NCI-H510A (cell line): ENCODE measurements at regions not wholly inside any gene's neighbourhood (a gene's known extent, or its start where the extent isn't known, plus 50 kb on each side); places are given as distances from the start of the nearest gene placed in this dataset.
"Not testable (repeated sequence)": the region's sequence is repeated elsewhere in the genome, so short reads cannot be mapped to it uniquely, and the experiment has no call there.

Experiments used
- DNase-seq: peaks from one replicate; lab custom pipeline; 2025; lab: John Stamatoyannopoulos, UW

GRCh38 chr6:150496629-150497028 is 103.1 kb upstream of the PLEKHG1 start:
- no peak for DNase-seq

- DNase-seq: no peak
Measured at GRCh38 chr6:150499882-150500312, 99.8 kb upstream of the PLEKHG1 start.

- not testable (repeated sequence) for DNase-seq
Measured at GRCh38 chr6:150500568-150500967, 99.1 kb upstream of the PLEKHG1 start.

- no peak for DNase-seq
Measured at GRCh38 chr6:150503041-150503440, 96.6 kb upstream of the PLEKHG1 start.

GRCh38 chr6:150503586-150504339 is 95.9 kb upstream of the PLEKHG1 start:
- no peak for DNase-seq

- DNase-seq: not testable (repeated sequence)
Measured at GRCh38 chr6:150507361-150507760, 92.3 kb upstream of the PLEKHG1 start.

GRCh38 chr6:150510576-150510975 is 89.1 kb upstream of the PLEKHG1 start:
- DNase-seq: no peak

DNA sequence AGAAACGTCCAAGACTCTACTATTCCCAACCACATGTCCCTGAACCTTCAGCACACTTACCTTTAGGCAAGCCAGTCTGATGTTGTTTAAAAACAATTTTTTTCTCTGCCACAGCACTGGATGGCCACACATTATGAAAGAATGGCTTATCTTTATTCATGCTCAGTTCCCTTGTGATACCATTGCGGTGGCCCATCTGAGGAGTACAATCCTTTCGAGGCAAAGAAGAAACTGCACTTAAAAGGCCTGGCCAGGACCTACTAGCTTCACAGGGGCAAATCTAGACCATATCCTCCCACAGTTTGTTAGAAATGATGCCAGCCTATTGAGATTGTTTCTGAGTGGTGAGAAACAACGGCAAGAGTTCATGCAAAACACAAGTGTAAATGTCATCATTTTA is 88.4 kb upstream of the PLEKHG1 start:
- DNase-seq: no peak

GRCh38 chr6:150514806-150515380 is 84.8 kb upstream of the PLEKHG1 start:
- DNase-seq: peak; percentile 47

DNA sequence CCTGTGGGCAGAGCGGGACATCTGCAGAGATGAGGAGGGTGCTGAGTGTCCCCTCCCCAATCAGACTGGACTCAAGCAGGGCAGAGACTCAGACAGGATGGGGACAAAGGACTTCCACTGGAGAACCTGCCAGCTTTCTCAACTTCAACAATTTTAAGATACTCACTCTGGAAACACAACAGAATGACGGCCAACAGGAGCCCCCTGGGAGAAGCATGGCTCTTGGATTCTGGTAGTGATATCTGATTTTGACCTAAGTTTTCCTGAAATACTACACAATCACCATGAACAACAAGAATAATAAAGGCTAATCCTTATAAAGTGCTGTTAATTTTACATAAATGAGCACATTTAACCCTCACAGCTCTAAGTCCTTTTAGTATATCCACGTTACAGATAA is 83.5 kb upstream of the PLEKHG1 start:
- no peak for DNase-seq

DNA sequence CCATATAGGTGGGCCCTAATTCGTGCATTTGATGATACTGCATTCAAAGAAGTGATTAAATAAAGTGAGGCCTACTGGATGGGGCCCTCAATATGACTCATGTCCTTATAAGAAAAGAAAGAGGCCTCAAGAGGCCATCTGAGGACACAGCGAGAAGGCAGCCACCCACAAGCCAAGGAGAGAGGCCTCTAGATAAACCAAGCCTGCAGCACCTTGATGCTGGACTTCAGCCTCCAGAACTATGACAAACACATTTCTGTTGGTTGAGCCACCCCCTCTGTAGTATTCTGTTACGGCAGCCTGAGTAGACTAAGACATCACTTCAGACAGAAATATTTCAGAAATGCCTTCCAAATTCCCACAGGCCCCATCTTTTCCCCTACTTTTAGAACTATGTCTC is 82.5 kb upstream of the PLEKHG1 start:
- no peak for DNase-seq

DNA sequence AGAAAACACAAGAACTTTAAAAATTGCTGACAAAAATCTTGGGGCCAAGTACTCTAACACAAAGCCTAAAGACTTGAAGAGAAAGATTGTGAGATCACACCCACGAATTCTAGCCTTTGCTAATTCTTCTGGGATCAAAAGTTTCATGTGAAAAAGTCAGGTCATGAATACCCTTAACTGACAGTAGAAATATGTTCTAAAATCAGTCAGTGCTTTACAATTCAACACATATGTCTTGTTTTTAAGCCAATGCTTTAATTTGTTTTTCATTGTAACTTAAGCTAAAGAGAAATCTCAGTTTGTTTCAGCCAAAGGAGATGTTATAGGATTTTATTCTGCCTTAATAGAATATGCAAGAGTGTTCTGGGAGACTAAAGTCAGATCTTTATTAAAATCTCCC is 78.2 kb upstream of the PLEKHG1 start:
- no peak for DNase-seq

DNA sequence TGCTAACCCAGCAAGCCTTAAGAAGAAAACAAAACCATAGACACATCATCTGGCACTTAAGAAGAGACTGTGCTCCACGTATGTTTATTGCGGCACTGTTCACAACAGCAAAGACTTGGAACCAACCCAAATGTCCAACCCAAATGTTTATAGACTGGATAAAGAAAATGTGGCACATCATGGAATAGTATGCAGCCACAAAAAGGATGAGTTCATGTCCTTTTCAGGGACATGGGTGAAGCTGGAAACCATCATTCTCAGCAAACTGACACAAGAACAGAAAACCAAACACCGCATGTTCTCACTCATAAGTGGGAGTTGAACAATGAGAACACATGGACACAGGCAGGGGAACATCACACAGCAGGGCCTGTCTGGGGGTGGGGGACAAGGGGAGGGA is 76.5 kb upstream of the PLEKHG1 start:
- DNase-seq: not testable (repeated sequence)

- no peak for DNase-seq
Measured at GRCh38 chr6:150525300-150525699, 74.4 kb upstream of the PLEKHG1 start.

DNA sequence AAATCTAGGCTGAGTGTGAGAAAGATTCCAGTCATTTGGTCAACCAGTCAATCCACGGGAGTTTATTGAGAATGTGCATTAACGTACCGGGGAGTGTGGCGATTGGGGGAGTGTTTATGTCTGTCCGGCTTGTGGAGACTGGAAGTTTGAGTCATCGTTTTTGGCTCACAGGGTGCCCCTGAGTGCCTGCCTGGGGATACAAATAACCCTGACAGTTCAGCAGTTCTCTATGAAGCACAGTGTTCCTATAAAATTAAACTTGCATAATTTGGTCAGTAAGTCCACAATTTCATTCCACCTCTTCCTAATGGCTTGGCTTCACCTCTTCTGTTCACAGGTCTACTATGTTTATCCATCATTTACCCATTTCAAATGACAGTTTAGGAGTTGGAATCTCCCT is 72.6 kb upstream of the PLEKHG1 start:
- DNase-seq: no peak

DNA sequence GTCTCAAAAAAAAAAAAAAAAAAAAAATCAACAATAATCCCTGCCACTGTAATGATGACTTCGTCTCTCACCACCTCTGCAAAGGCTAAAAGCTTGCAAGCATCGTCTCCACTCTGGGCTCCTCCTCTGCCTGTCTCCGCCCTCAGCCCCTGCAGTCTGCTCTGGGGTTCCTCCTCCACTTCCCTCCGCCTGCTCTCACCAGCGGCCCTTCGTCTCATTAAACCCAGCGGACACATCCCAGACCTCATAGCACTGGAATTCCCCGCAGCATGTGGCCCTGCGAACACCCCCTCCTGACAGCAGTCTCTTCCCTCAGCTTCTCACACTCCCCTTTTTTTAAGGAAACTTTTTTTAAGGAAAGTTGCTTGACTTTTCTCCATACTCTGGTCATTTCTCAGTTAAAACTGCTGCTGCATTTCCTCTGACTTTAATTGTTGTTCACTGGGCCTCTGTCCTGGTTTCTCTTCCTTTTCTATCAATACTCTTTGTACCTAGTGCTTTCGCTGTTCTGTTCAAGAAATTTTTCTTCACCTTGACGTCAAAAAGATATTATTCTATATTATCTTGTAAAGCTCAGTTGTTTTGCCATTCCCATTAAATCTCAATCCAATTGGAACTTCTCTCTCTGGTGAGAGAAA is 70.9 kb upstream of the PLEKHG1 start:
- no peak for DNase-seq

DNA sequence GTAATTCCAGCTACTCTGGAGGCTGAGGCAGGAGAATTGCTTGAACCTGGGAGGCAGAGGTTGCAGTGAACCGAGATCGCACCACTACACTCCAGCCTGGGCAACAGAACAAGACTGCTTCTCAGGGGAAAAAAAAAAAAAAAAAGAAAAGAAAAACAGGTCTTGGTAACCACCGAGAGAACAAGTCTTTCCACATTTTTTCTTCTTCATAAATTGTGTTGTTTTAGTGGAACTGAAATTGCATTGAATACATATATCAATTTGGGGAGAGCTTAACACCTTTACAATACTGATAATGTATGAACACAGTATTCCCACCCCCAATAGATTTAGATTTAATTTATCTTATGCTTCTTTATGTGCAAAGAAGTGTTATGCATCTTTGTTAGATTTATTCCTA is 70.0 kb upstream of the PLEKHG1 start:
- DNase-seq: no peak

GRCh38 chr6:150531957-150532356 is 67.7 kb upstream of the PLEKHG1 start:
- DNase-seq: no peak

- DNase-seq: no peak
Measured at GRCh38 chr6:150534553-150534952, 65.1 kb upstream of the PLEKHG1 start.

- DNase-seq: no peak
Measured at GRCh38 chr6:150535151-150535804, 64.4 kb upstream of the PLEKHG1 start.

- DNase-seq: no peak
Measured at GRCh38 chr6:150535818-150536220, 63.9 kb upstream of the PLEKHG1 start.

DNA sequence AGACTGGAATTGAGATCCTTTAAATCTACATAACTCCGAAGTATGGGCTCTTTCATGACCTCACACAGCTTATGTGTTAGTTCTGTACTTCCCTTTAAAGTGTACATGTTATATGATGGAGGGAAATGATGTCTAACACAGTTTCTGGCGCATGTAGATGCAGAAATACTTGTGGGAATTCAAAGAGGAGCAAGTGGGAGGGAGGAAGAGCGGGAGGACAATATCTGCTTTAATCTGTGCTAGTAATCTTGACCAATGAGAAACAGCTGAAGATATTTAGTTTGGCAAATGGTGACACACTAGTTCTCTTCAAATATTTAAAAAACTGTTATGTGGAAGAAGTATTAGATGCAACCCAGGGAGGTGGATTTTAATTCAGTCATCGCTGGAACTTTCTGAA is 62.9 kb upstream of the PLEKHG1 start:
- no peak for DNase-seq

DNA sequence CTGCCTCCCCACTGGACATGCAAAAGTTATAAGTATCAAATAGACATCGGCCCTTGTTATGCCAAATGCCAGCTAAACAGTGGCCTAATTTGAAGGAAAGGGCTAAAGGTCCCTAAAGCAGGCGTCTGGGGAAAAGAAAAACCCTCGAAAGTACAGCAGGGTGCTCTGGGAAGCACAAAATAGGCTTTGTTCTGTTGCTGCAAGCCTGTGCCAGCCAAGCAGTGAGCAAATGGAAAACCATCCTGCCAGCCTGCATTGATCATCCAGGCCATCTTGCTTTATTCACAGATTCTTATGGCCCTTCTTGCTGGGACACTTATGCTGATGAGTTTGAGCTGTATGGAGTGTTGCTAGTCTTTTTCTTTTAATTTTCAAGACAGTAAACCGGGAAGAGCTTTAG is 62.2 kb upstream of the PLEKHG1 start:
- no peak for DNase-seq
